ENCODE measurements at regions not wholly inside any gene's neighbourhood (a gene's known extent, or its start where the extent isn't known, plus 50 kb on each side); places are given as distances from the start of the nearest gene placed in this dataset.

DNA sequence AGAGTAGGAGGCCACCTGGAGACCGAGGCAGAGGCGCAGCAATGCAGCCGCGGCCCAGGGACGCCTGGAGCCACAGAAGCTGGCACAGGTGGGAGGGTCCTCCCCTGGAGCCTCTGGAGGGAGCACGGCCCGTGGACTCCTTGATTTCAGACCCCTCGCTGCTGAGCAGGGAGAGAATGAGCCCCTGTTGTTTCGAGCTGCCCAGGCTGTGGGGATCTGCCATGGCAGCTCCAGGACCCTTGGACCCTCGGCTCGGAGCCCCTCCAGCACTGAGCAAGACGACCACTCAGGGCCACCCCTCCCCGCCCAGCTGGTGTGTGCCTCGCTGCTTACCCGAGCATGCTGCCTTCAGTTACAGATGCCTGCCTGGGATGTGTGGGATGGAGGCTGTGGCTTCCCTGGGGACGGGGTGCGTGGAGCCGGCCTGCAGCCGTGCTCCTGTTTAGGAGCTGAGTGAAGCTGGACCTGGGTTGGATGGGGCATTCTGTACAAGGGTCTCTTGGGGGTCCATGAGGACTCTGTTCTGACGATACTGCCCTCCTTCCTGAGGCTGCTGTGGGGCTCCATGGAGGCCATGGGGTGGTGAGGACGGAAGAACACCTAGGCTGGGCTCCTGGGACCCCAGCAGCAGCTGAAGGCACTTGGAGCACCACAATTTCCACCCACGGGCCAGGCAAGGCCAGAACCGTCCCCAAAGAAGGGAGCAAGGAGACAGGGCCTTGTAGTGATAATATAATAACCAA lies 115.1 kb upstream of the LPCAT1 start:
- TF ChIP-seq, protein P1, sequence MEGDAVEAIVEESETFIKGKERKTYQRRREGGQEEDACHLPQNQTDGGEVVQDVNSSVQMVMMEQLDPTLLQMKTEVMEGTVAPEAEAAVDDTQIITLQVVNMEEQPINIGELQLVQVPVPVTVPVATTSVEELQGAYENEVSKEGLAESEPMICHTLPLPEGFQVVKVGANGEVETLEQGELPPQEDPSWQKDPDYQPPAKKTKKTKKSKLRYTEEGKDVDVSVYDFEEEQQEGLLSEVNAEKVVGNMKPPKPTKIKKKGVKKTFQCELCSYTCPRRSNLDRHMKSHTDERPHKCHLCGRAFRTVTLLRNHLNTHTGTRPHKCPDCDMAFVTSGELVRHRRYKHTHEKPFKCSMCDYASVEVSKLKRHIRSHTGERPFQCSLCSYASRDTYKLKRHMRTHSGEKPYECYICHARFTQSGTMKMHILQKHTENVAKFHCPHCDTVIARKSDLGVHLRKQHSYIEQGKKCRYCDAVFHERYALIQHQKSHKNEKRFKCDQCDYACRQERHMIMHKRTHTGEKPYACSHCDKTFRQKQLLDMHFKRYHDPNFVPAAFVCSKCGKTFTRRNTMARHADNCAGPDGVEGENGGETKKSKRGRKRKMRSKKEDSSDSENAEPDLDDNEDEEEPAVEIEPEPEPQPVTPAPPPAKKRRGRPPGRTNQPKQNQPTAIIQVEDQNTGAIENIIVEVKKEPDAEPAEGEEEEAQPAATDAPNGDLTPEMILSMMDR (conservative IDR thresholded peaks at IDR 0.05; ENCODE audit: low read depth, low read length), result no peak
- TF ChIP-seq EZH2 (IDR thresholded peaks at IDR 0.05; ENCODE audit: low read length, unreplicated experiment), result no peak
